ENCODE measurements at regions not wholly inside any gene's neighbourhood (a gene's known extent, or its start where the extent isn't known, plus 50 kb on each side); places are given as distances from the start of the nearest gene placed in this dataset.

DNA sequence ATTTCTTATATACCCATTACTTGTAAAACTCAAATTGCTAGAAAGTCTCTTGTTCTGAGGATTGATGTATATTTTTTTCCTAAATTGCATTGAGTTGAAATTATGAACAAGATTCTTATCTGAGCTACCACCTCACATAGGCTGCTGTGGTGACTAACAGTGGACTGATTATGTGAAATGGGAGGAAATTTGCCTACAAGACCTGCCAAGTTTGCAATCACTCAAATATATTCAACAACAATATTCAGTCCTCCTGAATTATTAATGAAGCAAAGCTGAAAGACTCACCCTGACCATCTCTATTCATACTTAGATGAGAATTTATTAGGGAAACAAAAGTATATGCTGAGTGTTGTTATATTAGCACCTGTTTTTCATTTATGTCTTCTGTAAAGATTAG is 412.6 kb upstream of the SEMA6D start:
- DNase-seq (ENCODE audit: low spot score) = no peak

DNA sequence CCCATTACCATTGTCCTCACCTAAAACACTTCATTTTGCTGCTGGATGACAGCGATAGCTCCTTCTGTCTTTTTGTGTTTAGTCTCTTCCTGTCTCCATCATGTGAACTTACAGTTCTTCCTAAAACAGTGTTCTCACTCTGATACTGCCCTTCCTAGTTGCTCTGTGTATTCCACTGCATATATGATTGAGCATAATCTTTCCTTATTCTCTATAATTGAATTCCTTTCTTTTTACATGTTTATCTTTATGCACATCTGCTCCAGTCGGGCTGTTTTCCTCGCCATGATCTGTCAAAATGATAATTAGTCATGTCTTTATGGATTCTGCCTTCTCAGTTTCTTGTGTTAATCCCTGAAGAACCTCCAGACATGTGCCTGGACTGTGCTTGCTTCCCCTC is 405.1 kb upstream of the SEMA6D start:
- DNase-seq (ENCODE audit: low spot score) = no peak

DNA sequence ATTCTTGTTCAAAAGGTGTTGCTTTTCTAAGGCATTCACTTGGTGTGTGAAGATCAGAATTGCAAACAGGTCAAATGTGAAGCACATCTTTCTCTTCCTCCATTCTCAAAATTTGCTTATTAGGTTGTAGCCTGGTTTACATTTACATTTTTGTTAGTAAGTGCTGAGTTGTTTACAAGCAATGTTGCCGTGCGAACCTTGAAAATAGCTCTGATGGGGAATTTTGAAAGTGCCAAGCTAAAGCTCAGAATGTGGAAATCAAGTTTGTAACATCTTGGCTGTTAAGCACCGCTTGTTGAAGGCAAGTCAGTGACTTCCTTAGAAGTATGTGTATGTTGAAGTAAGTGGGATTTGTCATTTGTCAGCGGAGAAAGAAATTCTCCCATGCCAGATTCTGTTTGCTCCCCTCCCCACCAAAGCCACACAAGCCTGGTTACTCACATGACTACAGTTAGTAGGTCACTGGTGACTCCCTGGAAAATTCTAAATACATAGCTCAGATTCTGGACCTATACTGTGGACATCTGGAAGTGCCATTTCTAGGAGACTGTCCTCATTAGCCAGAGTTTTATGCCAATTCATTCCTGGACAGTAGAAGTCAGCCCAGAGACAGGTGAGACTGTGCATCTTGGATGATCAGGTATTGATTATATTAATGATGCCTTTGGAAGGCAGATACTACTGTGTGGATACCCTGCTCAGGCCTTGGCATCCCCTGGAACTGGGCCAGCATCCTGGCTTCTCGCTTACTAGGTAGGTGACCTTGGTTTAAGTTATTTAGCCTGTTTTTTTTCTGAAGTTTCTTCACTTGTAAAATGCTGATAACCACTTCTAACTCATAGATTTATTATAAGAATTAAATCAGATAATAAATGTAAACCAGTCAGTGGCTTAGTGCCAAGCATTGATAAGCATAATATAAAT is 390.6 kb upstream of the SEMA6D start:
- no peak for DNase-seq (ENCODE audit: low spot score)

DNA sequence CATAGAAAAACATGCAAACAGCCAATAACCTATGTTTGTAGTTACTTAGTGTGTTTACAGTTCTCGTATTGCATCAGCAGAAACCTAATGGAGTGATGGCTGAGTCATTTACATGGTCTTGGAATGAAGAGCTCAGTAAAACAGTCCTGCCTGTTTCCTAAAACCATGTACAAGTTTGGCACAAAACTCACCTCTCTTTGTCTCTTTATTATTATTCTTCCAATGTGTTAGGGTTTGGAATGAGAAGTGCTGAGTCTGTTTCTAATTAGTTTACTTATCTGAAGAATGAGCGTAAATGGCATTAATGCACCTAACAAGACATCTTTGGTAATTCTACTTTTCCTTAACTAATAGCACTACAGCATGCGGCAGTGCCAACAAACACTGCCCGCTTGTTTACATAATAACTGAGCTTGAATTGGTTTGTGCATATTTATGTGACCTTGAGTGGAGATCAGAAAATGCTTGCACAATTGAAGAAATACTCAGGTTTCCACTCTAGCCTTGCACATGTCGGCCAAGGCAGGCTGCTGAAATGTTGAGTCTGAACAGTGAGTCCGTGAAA is 385.4 kb upstream of the SEMA6D start:
- DNase-seq (ENCODE audit: low spot score) = no peak

DNA sequence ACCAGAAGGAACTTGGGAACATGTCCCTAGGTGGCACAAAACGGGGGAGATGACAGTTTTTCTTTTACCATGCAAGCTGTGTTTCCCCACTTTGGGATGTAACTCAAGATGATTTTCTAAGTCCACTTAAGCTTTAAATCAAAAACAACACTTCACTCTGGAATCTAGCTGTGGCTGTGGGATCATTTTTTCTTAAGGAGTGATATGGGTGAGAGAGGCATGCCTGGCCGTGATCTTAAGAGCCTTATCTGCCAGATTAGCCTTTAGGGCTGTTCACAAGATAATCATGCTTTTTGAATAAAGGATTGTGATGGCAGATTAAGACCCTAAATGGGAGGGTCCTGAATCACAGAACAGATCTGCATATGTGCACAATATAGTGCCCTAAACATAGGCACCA is 384.8 kb upstream of the SEMA6D start:
- no peak for DNase-seq (ENCODE audit: low spot score)

DNA sequence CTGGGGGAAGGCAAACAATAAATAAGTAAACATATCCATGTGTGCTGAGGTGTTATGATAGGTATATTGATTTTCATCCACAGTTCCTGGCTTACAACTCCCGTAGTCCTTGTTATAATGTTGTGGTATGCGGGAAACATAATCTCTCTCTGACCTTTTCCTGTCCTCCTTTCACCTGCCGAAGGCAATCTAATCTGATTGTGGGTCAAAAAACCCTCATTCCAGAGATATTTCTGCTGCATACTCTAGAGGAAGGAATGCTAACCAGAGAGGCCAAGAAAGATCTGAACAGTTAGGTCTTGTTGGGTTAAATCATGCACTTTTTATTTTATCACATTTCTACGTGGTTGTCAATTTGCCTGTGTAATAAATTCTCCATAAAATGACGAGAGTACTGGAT is 383.6 kb upstream of the SEMA6D start:
- DNase-seq (ENCODE audit: low spot score) = no peak

DNA sequence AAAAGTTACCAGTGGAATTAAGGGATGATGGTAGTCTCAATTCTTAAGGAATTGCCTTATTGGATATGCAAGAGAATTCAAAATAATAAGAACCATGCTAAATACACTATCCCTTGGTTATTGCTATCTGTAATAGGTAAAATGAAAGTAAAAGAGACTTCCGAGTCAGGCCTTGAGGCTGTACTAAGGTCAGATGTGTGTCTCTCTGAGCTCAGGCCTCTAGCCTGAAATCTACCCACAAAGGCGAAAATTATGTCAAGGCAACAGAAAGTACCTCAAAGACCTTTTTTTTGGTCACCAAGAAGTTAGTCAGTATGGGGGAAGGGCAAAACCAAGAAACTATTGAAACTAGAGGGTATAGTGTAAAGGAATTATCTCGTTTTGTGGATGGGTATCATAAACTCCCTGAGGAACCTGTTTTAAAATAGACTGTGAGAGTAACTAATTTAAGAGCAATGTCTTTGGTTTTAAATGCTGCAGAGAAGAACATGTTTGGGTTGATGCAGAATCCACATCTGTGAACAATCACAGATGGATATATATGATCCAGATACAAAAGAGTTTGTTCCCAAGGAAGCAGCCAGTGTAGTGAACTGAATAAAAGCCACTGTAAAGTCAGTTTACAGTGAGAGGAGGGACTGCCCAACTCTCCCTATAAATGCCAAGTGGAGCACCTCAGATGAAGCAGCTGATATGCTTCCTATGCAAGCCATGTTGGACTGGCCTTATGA is 382.3 kb upstream of the SEMA6D start:
- DNase-seq (ENCODE audit: low spot score) = no peak

DNA sequence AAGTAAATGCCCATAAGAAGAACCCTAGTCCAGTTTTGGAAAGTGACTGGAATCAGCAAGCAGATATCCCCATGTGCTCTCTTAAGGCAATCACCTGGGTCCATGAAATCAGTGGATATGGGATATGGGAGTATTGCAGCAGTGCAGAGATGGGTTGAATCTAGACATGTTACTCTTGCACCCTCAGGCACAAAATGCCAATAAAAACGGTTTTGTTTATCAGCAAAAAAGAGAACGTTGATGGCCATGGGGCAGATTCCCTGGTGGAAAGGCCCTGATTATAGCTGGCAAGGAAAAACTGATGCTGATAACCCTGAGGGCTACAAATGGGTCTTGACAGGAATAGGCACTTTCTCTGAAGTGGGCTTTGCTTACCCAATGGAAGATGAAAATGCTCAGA is 380.2 kb upstream of the SEMA6D start:
- no peak for DNase-seq (ENCODE audit: low spot score)

DNA sequence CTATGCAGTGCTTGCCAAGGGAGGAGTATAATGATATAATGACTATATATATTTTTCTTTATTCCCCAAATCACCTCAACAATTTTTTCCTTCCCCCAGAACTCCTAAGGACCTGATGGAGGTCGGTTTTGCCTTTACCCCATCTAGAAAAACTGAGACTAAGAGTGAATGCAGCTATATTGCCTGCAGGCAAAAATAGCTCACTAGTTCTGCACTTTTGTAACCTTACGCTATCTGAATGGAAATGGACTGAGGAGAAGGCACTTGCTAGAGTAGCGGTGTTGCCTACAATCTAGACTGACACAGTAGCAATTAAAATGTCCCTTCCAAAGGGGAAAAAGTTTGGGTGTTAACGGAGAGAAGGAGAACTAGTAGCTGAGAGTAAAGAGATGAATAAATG is 379.5 kb upstream of the SEMA6D start:
- DNase-seq (ENCODE audit: low spot score) = no peak

DNA sequence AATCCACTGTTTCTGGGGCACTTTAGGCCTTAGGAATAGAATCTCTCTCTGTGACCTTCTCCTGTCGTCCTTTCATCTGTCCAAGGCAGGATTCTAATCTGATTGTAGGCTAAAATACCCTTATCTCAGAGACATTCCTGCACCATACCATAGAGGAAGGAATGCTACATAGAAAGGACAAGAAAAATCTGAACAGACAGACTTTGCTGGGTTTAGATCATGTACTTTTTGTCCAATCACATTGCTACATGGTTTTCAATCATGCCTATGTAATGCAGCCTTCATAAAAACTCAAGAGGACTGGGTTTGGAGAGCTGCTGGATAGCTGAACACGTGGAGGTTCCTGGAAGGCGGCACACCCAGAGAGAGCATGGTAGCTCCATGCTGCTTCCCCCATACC is 378.5 kb upstream of the SEMA6D start:
- DNase-seq (ENCODE audit: low spot score) = no peak

DNA sequence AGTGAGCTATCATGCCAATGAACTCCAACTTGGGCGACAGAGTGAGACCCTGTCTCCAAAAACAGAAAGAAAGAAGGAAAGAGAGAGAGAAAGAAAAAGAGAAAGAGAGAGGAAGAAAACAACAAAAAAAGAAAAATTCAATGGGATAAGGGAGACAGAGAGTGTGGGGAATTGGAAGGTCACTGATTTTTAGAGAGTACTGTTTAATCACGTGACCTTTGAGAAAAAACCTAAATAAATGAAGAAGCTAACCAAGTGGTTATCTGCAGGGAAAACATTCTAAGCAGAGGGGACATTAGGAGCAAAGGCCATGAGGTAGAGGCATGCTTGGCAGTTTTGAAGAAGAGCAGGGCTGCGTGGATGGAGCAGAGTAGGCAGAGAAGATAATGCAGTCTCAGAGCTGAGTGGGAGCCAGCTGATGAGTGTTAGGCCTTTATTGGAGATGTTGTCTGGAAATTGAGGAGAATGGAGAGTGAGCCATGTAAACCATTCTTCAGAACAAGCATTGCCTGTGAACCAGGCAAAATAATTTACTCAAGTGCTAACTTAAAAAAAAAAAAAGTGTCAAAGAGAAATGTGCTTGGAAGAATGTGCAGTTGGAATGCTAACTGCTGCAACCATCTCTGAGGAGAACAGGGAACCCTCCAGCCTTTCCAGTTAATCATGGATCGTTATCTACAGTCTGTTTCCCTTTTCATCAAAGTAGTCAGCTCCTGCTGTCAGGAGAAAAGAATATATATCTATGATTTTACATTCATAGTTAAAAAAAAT is 377.3 kb upstream of the SEMA6D start:
- DNase-seq (ENCODE audit: low spot score) = no peak

DNA sequence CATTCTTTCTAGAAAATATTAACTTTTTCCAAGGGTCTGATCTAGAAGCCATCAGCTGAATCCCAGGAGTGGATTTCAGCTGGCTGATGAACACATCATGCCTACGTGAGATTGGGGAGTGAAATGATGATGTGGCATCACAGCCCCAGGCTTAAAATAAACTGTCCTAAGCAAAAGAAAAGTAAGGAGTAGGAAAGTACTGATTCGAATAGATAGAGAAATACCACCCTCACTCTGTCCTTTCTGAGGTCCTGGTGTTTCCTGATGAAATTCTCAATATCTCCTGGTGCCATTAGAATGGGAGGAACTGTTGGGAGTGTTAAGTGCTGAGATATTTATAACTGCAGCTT is 376.8 kb upstream of the SEMA6D start:
- no peak for DNase-seq (ENCODE audit: low spot score)

DNA sequence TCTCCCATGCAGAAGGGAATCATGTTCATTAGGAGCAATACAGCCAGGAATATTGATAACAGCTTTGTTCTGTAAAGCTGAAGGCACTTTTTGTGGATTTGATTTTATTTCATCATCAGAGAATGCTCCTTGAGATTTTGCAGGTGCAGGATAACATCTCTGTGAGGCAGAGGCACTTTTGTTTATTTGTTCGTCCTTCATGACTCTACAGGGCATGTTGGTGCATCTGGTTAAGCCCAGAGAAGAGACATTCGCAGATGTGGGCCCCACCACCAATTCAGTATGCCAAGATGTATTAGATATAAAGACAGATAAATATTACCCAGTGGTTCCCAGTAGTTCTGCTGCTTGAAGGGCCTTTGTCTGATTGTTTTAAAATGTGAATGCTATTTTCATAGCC is 368.1 kb upstream of the SEMA6D start:
- DNase-seq (ENCODE audit: low spot score) = no peak

DNA sequence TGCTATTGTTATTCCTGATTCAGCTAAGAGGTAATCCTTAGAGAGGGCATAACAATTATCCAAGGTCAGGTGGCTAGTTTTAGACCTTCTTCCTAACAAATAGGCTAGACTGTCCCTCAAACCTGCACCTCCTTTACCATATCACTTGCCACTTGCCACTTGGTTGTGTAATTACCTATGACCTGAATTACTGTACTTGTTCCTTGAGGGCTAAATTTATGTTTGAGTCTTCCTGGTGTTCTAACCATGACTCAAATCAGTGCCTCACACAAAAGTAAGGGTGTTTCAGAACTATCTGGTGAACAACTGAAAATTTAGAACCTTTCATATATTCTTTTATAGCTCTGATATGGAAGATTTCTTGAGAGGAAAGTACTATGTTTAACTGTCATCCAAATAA is 365.8 kb upstream of the SEMA6D start:
- DNase-seq (ENCODE audit: low spot score) = no peak

DNA sequence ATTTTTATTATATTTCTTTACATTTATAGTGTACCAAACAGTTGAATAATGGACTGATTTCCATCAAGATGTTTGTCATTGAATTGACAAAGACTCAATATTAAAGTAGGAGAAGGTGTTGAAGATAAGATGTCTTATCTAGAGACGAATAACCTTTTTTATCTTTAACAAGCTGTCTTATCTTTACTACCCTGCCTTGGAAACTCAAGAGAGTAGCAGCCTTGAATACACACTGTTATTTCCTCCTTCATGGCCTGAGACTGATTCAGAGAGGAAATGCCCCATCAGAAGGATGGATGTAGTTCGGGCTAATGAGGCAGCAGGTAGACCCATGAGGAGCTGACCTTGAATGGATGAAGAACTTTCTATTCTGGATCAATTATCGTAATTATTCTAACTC is 365.1 kb upstream of the SEMA6D start:
- no peak for DNase-seq (ENCODE audit: low spot score)

DNA sequence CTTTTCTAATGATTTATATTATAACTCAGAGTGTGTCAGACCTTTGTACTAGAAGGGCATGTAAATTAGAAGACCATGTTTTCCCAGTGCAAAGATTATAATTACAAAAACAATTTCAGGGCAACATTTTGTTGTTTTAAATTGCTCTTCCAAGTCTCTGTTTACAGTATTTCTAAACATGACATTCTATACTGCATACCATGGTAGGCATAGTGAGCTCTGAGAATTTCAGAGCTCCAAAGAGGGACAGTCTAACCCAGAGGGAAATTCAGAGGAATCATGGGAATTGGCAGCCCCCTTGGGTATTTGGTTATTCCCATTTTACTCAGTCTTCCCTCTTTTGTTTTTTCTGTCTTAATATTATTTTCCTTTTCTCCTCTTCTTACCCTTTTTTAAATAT is 361.5 kb upstream of the SEMA6D start:
- no peak for DNase-seq (ENCODE audit: low spot score)

DNA sequence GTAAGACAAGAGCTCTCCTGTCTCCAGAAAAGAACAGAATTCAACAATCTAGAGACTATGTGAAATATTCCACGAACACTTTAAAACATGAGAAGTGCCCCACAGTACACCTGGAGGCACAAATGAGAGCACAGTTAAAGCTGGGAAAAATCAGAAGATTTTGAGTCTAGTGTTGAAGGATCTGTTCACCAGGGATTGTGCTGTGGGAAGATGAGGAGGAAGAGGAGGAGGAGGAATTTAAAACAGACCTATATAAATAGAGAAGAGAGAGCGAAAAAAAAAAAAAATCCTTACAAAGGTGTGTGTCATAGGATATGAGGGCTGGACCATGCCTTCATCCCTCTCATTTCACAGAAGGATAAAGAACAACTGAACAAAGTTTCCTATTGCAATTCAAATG is 361.0 kb upstream of the SEMA6D start:
- no peak for DNase-seq (ENCODE audit: low spot score)

DNA sequence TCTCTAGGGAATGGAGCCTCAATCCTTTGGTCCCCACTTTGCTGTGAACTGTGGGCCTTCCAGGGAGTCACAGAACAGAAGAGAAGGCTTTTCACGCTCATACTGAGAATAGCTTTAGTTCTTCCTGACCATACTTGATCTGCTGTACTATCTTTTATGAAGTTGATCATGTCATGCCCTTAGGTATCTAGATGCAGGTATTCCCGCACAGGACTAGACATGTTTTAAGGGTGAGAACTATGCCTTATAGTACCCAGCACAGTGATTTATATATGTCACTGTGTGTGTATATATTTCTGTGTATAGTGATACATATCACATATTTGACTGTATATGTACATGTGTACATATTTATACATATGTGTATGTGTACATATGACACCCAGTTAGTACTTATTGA is 358.4 kb upstream of the SEMA6D start:
- DNase-seq (ENCODE audit: low spot score) = no peak

DNA sequence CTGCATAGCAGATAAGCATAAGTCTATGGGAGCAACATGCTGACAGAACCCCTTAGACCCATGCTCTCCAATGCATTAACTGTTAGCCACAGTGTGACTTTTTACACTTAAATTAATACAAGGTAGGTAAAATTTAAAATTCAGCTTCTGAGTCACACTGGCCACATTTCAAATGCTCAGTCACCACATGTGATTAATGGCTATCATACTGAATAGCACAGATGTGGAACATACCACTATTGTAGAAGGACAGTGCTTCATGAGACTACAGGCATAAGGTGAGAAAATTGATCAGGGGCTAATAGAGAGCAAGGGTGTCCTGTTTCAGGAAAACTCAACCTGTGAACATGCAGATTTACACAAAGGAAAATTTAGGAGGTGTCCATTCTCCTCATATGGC is 357.0 kb upstream of the SEMA6D start:
- DNase-seq (ENCODE audit: low spot score) = no peak

DNA sequence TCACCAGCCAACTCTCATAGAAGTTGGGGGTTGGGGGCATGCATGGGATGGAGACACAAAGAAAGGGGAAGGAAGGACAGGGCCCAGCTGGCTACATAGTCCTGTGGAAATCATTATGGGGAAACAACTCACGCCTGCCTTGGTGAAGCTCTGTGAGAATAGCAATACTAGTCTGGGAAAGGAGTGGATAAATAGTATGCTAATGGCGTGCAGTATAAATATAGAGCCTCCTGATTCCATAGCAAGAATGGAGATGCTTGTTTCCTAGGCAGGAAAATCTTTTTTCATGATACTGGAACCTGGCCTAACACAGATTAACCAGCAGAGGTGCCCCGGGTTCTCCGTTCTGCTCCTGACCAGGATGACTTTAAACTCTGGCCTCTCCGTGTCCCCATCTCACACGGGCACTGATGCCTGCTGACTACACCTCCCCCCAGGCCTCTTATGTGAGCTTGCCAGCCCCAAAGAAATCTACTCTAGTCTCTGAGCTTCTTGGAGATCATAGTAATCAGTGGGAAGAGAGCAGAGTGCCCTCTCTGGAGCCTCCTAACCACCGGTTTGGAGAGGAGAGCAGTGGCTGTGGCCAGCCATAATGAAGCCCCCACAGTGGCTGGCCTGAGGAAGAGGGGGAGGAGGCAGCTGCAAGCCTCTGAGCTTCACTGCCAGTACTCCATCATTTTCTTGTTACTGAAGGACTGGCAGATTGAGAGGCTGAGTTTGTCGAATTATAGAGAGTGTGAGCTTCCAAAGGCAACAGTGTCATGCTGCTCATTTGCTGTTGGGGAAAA is 355.0 kb upstream of the SEMA6D start:
- DNase-seq (ENCODE audit: low spot score) = no peak

DNA sequence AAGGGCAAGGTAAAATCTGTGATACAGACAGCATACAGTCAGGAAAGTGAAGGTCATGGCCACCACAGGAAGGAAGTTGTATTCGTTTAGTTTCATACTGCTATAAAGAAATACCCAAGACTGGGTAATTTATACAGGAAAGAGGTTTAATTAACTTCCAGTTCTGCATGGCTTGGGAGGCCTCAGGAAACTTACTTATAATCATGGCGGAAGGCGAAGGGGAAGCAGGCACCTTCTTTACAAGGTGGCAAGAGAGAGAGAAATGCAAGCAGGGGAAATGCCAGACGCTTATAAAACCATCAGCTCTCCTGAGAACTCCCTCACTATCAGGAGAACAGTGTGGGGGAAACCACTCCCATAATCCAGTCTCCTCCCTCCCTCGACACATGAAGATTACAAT is 353.7 kb upstream of the SEMA6D start:
- no peak for DNase-seq (ENCODE audit: low spot score)
